K562 (cell line): ENCODE measurements at regions not wholly inside any gene's neighbourhood (a gene's known extent, or its start where the extent isn't known, plus 50 kb on each side); places are given as distances from the start of the nearest gene placed in this dataset.

ENCODE experiments used
- ARID1B ChIP-seq: fragments of 450-650 bp; IDR thresholded peaks from 2 replicates; pipeline ENCODE4 v1.6.1; 2016; ENCODE audit warnings: antibody characterized with exemption, mild to moderate bottlenecking, inconsistent platforms
- ATF2 ChIP-seq: sonication (generic); formaldehyde crosslinking; IDR thresholded peaks from 2 replicates; pipeline ENCODE4 v1.8.1; 2022; ENCODE audit warnings: missing genetic modification reagents
- BCL6 ChIP-seq: fragments of 250-450 bp; sonication (Bioruptor Pico); IDR thresholded peaks from 2 replicates; pipeline ENCODE4 v1.4.0; 2020
- BHLHE40 ChIP-seq: IDR thresholded peaks from 2 replicates; pipeline ENCODE4 v1.6.1; 2011; ENCODE audit warnings: low read length, improper control_type of control experiment
- CEBPB ChIP-seq: fragments of 450-650 bp; IDR thresholded peaks from 2 replicates; pipeline ENCODE4 v1.6.1; 2016; ENCODE audit warnings: missing genetic modification characterization, missing compliant biosample characterization
- CHD2 ChIP-seq: IDR thresholded peaks from 2 replicates; pipeline ENCODE4 v1.6.1; 2011; ENCODE audit warnings: low read depth, low read length
- FOXA3 ChIP-seq, 2 experiments: fragments of 450-650 bp in 1 of 2; sonication (generic) in 1 of 2; formaldehyde crosslinking; IDR thresholded peaks in 1 of 2; conservative IDR thresholded peaks in 1 of 2; 2 replicates each; pipeline versions ENCODE4 v1.4.0 to v1.8.0; 2020 to 2022; ENCODE audit warnings: mild to moderate bottlenecking in 2 of 2, missing genetic modification reagents in 1 of 2
- KAT7 ChIP-seq: sonication (generic); formaldehyde crosslinking; IDR thresholded peaks from 2 replicates; pipeline ENCODE4 v1.8.0; 2022; ENCODE audit warnings: missing genetic modification reagents, mild to moderate bottlenecking, borderline replicate concordance
- MBD1 ChIP-seq: fragments of 250-450 bp; sonication (Bioruptor Pico); IDR thresholded peaks from 2 replicates; pipeline ENCODE4 v1.8.0; 2022; ENCODE audit warnings: inconsistent platforms
- NFATC3 ChIP-seq: fragments of 450-650 bp; IDR thresholded peaks from 2 replicates; pipeline ENCODE4 v1.6.1; 2017; ENCODE audit warnings: mild to moderate bottlenecking
- RB1 ChIP-seq: fragments of 450-650 bp; IDR thresholded peaks from 2 replicates; pipeline ENCODE4 v1.6.1; 2017; ENCODE audit warnings: low read depth, mild to moderate bottlenecking
- RFX5 ChIP-seq: IDR thresholded peaks from 2 replicates; pipeline ENCODE4 v1.6.1; 2011; ENCODE audit warnings: low read depth, mild to moderate bottlenecking, improper control_type of control experiment, low read length
- SMARCA4 ChIP-seq: fragments of 450-650 bp; IDR thresholded peaks from 2 replicates; pipeline ENCODE4 v1.6.1; 2016
- SRSF3 ChIP-seq: fragments of 200-400 bp; formaldehyde crosslinking; IDR thresholded peaks from 2 replicates; pipeline ENCODE4 v1.6.1; 2016; ENCODE audit warnings: mild to moderate bottlenecking, low read length, moderate library complexity; ENCODE audit not compliant: insufficient read depth
- XRCC5 ChIP-seq: fragments of 200-400 bp; formaldehyde crosslinking; IDR thresholded peaks from 2 replicates; pipeline ENCODE4 v1.6.1; 2017; ENCODE audit warnings: low read depth, mild to moderate bottlenecking, low read length
- ZEB2 ChIP-seq: fragments of 450-650 bp; IDR thresholded peaks from 2 replicates; pipeline ENCODE4 v1.6.1; 2016
- ZNF239 ChIP-seq: fragments of 250-450 bp; sonication (Bioruptor Pico); IDR thresholded peaks from 2 replicates; pipeline ENCODE4 v1.4.0; 2020; ENCODE audit warnings: mild to moderate bottlenecking
- ZNF24 ChIP-seq: fragments of 450-650 bp; IDR thresholded peaks from 2 replicates; pipeline ENCODE4 v1.6.1; 2016
- ZNF263 ChIP-seq: sonication (generic); formaldehyde crosslinking; IDR thresholded peaks from 2 replicates; pipeline ENCODE4 v1.8.0; 2022; ENCODE audit warnings: mild to moderate bottlenecking, missing genetic modification reagents, borderline replicate concordance
- ZZZ3 ChIP-seq: fragments of 450-650 bp; IDR thresholded peaks from 2 replicates; pipeline ENCODE4 v1.6.1; 2016; ENCODE audit warnings: antibody characterized with exemption, mild to moderate bottlenecking, moderate library complexity
- TF ChIP-seq, protein P1 (sequence below): sonication (generic); formaldehyde crosslinking; IDR thresholded peaks from 2 replicates; pipeline ENCODE4 v1.8.0; 2022; ENCODE audit warnings: mild to moderate bottlenecking, missing genetic modification reagents
- TF ChIP-seq, protein P2 (sequence below): fragments of 450-650 bp; IDR thresholded peaks from 2 replicates; pipeline ENCODE4 v1.6.1; 2016; ENCODE audit warnings: borderline replicate concordance
- TF ChIP-seq, protein P3 (sequence below): fragments of 450-650 bp; formaldehyde crosslinking; IDR thresholded peaks from 2 replicates; pipeline ENCODE4 v1.4.0; 2022; ENCODE audit warnings: missing genetic modification characterization

GRCh38 chr7:101739775-101740398, 77.5 kb upstream of the CUX1 start (continued):
- TF ChIP-seq ZNF263 (CRISPR knock-in tag) (peak; percentile 90), CEBPB (no peak), FOXA3 (CRISPR knock-in tag; conservative IDR thresholded peaks at IDR 0.05 in 1 of 2, IDR thresholded peaks at IDR 0.05 in 1 of 2) (peak; percentile 24 to 69; a peak in 1 of 4 replicates), ATF2 (CRISPR knock-in tag) (no peak), NFATC3 (no peak), SMARCA4 (peak; percentile 60), RFX5 (no peak), ARID1B (peak; percentile 77), CHD2 (no peak), SRSF3 (no peak), ZZZ3 (no peak), ZEB2 (peak; percentile 47; the same call in 1 of the 2 replicates), MBD1 (CRISPR knock-in tag) (no peak), ZNF24 (no peak), XRCC5 (no peak), KAT7 (CRISPR knock-in tag) (no peak), ZNF239 (CRISPR knock-in tag) (no peak), BHLHE40 (no peak), BCL6 (CRISPR knock-in tag) (no peak), RB1 (no peak)
- TF ChIP-seq, protein P1, sequence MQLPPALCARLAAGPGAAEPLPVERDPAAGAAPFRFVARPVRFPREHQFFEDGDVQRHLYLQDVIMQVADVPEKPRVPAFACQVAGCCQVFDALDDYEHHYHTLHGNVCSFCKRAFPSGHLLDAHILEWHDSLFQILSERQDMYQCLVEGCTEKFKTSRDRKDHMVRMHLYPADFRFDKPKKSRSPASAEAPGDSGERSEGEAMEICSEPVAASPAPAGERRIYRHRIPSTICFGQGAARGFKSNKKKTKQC (CRISPR knock-in tag), result no peak
- TF ChIP-seq, protein P2, sequence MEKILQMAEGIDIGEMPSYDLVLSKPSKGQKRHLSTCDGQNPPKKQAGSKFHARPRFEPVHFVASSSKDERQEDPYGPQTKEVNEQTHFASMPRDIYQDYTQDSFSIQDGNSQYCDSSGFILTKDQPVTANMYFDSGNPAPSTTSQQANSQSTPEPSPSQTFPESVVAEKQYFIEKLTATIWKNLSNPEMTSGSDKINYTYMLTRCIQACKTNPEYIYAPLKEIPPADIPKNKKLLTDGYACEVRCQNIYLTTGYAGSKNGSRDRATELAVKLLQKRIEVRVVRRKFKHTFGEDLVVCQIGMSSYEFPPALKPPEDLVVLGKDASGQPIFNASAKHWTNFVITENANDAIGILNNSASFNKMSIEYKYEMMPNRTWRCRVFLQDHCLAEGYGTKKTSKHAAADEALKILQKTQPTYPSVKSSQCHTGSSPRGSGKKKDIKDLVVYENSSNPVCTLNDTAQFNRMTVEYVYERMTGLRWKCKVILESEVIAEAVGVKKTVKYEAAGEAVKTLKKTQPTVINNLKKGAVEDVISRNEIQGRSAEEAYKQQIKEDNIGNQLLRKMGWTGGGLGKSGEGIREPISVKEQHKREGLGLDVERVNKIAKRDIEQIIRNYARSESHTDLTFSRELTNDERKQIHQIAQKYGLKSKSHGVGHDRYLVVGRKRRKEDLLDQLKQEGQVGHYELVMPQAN, result no peak
- TF ChIP-seq, protein P3, sequence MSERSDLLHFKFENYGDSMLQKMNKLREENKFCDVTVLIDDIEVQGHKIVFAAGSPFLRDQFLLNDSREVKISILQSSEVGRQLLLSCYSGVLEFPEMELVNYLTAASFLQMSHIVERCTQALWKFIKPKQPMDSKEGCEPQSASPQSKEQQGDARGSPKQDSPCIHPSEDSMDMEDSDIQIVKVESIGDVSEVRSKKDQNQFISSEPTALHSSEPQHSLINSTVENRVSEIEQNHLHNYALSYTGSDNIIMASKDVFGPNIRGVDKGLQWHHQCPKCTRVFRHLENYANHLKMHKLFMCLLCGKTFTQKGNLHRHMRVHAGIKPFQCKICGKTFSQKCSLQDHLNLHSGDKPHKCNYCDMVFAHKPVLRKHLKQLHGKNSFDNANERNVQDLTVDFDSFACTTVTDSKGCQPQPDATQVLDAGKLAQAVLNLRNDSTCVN, result no peak
